Activated CD8-positive, alpha-beta memory T cell treated with anti-CD3 and anti-CD28 coated beads, Interleukin-2, amount 10 ng/mL, durations not matched to agents 7 days and 5 days (primary cell): ENCODE measurements at regions not wholly inside any gene's neighbourhood (a gene's known extent, or its start where the extent isn't known, plus 50 kb on each side); places are given as distances from the start of the nearest gene placed in this dataset.
"Not testable (repeated sequence)": the region's sequence is repeated elsewhere in the genome, so short reads cannot be mapped to it uniquely, and the experiment has no call there.

ENCODE experiments used
- ATAC-seq: fragments of 150-1000 bp; cut with Tn5 transposase; one replicate; pipeline ENCODE4 v1.10.0; 2021; ENCODE audit warnings: moderate library complexity
- CTCF ChIA-PET: fragments of 350-600 bp; sonication (Branson Sonifier 250); formaldehyde crosslinking; loops from one replicate; lab custom pipeline; 2021; ENCODE audit warnings: antibody characterized with exemption; lab: Charles Lee
- DNase-seq: peaks from one replicate; pipeline ENCODE4 v3.0.0-alpha.2; 2020
- H3K27ac Mint-ChIP-seq: one replicate; pipeline ENCODE4 v1.8.0; 2021; ENCODE audit warnings: mild to moderate bottlenecking, mixed read lengths
- H3K27me3 Mint-ChIP-seq: one replicate; pipeline ENCODE4 v1.8.0; 2021; ENCODE audit warnings: mixed read lengths
- H3K36me3 Mint-ChIP-seq: one replicate; pipeline ENCODE4 v1.8.0; 2021; ENCODE audit warnings: mild to moderate bottlenecking, mixed read lengths
- H3K4me1 Mint-ChIP-seq: one replicate; pipeline ENCODE4 v1.8.0; 2021; ENCODE audit warnings: mixed read lengths
- H3K4me3 Mint-ChIP-seq: one replicate; pipeline ENCODE4 v1.8.0; 2021; ENCODE audit warnings: mild to moderate bottlenecking, moderate library complexity, mixed read lengths
- H3K9me3 Mint-ChIP-seq: one replicate; pipeline ENCODE4 v1.8.0; 2022; ENCODE audit warnings: low read depth, mixed read lengths

DNA sequence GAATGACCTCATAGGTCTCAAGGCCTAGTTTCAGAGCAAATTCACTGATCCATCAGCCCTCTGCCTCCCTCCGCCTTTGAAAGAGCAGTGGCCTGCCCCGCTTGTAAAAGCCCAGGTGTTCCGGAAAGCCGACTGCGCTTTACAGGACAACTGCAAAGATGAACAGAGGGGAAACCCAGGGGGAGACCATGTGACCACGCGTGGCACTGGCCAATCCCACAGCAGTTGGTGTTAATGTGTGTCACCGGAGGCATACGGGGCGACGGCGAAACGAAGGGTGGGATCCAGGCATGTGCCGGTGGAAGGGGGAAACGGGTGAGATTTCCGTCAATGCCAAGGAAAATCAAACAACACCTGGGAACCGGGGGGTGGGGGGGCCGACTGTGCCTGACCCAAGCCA, 684.4 kb upstream of the TPTE start:
- H3K27ac Mint-ChIP-seq, DNase-seq, H3K36me3 Mint-ChIP-seq, H3K27me3 Mint-ChIP-seq, CTCF ChIA-PET, ATAC-seq, H3K4me3 Mint-ChIP-seq, H3K4me1 Mint-ChIP-seq: not testable (repeated sequence)
- peaks cover 11% of the 10 kb centered on the region for H3K9me3 Mint-ChIP-seq

DNA sequence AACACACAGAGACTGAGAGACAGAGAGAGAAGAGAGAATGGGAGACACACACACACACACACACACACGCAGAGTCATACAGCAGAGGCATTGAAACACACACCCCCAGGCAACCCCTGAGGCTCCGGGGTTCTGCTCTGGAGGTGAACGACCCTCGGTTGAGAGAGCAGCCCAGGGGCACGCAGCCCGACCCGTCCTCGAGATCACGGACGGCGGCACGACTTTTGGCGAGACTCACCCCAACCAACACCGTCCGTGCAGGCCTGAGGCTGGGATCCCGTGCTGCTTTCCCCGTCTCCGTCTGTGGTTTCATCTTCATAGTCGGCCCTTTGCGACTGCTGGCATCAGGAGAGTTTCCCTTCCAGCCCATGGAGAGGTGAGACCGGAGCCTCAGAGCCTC, 683.9 kb upstream of the TPTE start:
- peaks cover 11% of the 10 kb centered on the region for H3K9me3 Mint-ChIP-seq
- ATAC-seq, H3K4me1 Mint-ChIP-seq, H3K27me3 Mint-ChIP-seq, H3K36me3 Mint-ChIP-seq, DNase-seq, H3K4me3 Mint-ChIP-seq, H3K27ac Mint-ChIP-seq, CTCF ChIA-PET: not testable (repeated sequence)

DNA sequence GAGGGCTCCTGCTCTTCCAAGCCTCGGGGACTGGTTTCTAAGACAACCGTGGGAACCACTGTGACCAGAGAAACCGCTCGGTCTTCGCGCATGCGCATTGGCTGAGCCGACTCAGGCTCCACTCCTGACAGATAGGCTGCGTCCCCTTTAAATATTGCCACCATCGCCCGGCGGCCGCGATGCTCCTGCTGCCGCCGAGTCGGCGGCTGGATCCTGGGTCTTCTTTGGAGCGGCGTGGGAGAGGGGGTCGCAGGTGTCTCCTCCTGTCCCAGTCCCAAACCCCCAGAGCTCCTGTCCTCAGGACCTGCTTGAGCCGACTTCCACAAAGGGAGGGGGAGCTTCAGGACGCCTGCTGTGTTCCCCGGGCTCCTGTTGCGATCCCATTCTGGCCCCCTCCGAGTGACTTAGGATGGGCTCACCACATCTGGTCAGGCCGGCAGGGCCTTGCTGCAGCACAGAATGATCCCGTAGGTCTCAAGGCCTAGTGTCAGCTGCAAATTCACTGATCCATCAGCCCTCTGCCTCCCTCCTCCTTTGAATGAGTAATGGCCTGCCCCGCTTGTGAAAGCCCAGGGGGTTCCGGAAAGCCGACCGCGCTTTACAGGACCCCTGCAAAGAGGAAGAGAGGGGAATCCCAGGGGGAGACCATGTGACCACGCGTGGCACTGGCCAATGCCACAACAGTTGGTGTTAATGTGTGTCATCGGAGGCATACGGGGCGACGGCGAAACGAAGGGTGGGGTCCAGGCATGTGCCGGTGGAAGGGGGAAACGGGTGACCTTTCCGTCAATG, 683.2 kb upstream of the TPTE start:
- Mint-ChIP-seq H3K27me3 (no peaks in the 10 kb centered on the region), H3K4me3 (no peak overlapping the region), H3K27ac (no peak overlapping the region), H3K4me1 (no peaks in the 10 kb centered on the region), H3K9me3 (peaks cover 14% of the 10 kb centered on the region), H3K36me3 (peaks cover 5% of the 10 kb centered on the region)
- ATAC-seq (no peak), DNase-seq (no peak)
- CTCF ChIA-PET = no interaction called here

DNA sequence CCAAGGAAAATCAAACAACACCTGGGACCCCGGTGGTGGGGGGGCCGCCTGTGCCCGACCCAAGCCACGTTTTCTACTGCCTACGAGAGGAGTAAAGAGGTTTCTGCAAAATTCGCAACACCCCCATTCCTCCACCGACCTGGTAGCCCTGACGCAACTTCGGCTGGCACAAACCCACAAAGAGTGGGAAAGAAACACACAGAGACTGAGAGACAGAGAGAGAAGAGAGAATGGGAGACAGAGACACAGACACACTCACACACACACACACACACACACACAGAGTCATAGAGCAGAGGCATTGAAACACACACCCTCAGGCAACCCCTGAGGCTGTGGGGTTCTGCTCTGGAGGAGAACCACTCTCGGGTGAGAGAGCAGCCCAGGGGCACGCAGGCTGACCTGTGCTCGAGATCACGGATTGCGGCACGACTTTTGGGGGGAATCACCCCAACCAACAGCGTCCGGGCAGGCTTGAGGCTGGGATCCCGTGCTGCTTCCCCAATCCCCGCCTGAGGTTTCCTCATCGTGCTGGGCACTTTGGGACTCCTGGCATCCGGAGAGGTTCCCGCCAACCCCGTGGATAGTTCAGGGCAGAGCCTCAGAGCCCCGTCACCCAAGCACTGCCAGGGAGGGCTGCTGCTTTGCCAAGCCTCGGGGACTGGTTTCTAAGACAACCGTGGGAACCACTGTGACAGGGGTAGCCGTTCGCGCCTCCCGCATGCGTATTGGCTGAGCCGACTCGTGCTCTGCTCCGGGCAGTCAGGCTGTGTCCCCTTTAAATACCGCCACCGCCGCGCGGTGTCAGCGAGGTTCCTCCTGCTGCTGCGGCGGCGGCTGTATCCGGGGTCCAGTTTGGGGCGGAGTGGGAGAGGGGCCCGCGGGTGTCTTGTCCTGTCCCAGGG, 682.4 kb upstream of the TPTE start:
- H3K27ac Mint-ChIP-seq = no peak overlapping the region
- H3K4me3 Mint-ChIP-seq = no peak overlapping the region
- no peak for DNase-seq
- CTCF ChIA-PET = no interaction called here
- H3K36me3 Mint-ChIP-seq = peaks cover 5% of the 10 kb centered on the region
- ATAC-seq = no peak
- H3K9me3 Mint-ChIP-seq = peaks cover 19% of the 10 kb centered on the region
- no peaks in the 10 kb centered on the region for H3K27me3 Mint-ChIP-seq
- H3K4me1 Mint-ChIP-seq = no peaks in the 10 kb centered on the region

DNA sequence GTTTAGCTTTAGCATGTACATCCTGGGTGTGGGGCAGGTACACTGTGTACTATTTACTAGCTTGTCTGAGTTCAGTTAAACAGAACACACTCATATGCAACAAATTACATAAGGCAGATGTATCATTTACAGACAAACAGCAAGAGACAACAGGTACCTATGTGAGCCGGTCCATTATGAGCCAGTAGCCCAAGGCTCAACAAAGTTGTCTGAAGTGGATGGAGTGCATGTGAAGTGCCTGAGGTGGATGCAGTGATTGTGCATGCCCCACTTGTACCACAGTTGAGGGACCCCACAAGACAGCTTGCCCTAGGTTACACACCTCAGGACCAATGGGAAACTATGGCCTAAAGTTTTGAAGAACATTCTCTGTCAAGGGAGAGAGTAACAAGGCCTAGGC, 677.3 kb upstream of the TPTE start:
- CTCF ChIA-PET, ATAC-seq, H3K36me3 Mint-ChIP-seq, H3K27ac Mint-ChIP-seq, H3K4me3 Mint-ChIP-seq, H3K27me3 Mint-ChIP-seq, DNase-seq, H3K4me1 Mint-ChIP-seq: not testable (repeated sequence)
- peaks cover 23% of the 10 kb centered on the region for H3K9me3 Mint-ChIP-seq

DNA sequence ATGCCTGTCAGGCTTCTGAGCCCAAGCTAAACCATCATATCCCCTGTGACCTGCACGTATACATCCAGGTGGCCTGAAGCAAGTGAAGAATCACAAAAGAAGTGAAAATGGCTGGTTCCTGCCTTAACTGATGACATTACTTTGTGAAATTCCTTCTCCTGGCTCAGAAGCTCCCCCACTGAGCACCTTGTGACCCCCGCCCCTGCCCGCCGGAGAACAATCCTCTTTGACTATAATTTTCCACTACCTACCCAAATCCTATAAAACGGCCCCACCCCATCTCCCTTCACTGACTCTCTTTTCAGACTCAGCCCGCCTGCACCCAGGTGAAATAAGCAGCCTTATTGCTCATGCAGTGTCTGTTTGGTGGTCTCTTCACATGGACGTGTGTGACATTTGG, 673.9 kb upstream of the TPTE start:
- ATAC-seq, DNase-seq, H3K36me3 Mint-ChIP-seq, H3K27ac Mint-ChIP-seq, H3K4me1 Mint-ChIP-seq, CTCF ChIA-PET, H3K4me3 Mint-ChIP-seq, H3K27me3 Mint-ChIP-seq: not testable (repeated sequence)
- peaks cover 17% of the 10 kb centered on the region for H3K9me3 Mint-ChIP-seq

DNA sequence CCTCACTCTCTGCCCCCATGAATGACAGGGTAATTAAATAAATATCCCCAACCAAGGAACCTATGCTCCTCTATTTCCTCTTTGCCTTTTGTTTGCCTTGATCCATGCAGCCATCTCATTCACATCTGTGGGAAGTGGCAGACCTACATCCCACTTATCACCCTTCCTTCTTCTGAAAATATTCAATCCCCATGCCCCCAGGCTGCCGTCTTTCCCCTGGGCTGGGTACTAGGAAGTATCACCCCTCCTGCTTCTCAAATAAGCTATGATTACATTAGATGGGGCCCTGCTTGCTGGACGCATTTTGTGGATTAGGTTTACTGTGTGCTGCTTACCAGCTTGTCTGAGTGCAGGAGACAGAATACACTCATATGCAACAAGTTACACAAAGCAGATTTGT, 670.2 kb upstream of the TPTE start:
- H3K9me3 Mint-ChIP-seq, H3K4me3 Mint-ChIP-seq, H3K36me3 Mint-ChIP-seq, CTCF ChIA-PET, H3K4me1 Mint-ChIP-seq, DNase-seq, H3K27me3 Mint-ChIP-seq, H3K27ac Mint-ChIP-seq, ATAC-seq: not testable (repeated sequence)

DNA sequence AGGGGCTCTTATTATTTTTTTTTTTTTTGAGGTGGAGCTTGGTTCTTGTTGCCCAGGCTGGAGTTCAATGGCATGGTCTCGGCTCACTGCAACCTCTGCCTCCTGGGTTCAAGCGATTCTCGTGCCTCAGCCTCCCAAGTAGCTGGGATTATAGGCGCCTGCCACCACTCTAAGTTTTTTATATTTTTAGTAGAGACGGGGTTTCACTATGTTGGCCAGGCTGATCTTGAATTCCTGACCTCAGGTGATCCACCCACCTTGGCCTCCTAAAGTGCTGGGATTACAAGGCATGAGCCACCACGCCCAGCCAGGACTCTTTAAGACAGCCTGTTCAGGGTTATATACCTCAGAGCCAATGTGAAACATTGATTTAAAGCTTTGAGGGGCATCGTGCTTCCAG, 669.7 kb upstream of the TPTE start:
- H3K36me3 Mint-ChIP-seq, H3K4me3 Mint-ChIP-seq, CTCF ChIA-PET, H3K27me3 Mint-ChIP-seq, H3K9me3 Mint-ChIP-seq, DNase-seq, H3K27ac Mint-ChIP-seq, H3K4me1 Mint-ChIP-seq, ATAC-seq: not testable (repeated sequence)

DNA sequence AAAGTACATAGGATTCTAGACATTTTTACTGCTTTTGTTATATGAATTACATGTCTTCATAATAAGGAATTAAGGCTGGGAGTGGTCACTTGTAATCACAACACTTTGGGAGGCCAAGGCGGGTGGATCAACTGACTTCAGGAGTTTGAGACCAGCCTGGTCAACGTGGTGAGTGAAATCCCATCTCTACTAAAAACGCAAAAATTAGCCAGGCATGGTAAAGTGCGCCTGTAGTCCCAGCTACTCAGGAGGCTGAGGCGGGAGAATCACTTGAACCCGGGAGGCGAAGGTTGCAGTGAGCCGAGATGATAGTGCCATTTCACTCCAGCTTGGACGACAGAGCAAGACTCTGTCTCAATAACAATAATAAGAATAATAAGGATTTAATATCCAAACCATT, 663.8 kb upstream of the TPTE start:
- H3K4me1 Mint-ChIP-seq, H3K4me3 Mint-ChIP-seq, ATAC-seq, H3K36me3 Mint-ChIP-seq, H3K27ac Mint-ChIP-seq, H3K9me3 Mint-ChIP-seq, H3K27me3 Mint-ChIP-seq, CTCF ChIA-PET, DNase-seq: not testable (repeated sequence)

DNA sequence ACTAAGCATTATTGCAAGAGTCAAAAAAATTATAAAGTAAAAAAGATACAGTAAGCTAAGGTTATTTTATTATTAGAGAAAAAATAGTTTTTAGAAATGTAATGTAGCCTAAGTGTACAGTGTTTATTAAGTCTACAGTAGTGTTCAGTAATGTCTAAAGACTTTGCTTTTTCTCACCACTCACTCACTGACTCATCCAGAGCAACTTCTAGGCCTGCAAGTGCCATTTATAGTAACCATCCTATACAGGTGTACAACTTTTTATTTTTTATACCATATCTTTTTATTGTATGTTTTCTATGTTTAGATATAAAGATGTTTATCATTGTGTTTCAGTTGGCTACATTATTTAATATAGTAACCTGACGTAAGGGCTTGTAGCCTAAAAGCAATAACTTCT, 661.5 kb upstream of the TPTE start:
- peaks cover 20% of the 10 kb centered on the region for H3K9me3 Mint-ChIP-seq
- CTCF ChIA-PET, H3K4me3 Mint-ChIP-seq: not testable (repeated sequence)

DNA sequence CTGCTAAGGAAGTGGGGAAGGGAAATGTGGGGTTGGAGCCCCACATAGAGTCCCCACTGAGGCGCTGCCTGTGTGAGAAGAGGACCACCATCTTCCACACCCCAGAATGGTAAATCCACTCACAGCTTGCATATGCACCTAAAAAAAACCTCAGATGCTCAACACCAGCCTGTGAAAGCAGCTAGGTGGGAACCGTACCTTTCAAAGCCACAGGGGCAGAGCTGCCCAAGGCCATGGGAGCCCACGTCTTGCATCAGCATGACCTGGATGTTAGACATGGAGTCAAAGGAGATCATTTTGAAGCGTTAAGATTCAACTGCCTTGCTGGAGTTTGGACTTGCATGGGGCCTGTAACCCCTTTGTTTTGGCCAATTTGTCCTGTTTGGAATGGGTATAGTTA, 658.9 kb upstream of the TPTE start:
- ATAC-seq, H3K36me3 Mint-ChIP-seq, DNase-seq, H3K27me3 Mint-ChIP-seq, H3K4me3 Mint-ChIP-seq, H3K4me1 Mint-ChIP-seq, H3K27ac Mint-ChIP-seq, CTCF ChIA-PET: not testable (repeated sequence)
- H3K9me3 Mint-ChIP-seq = peaks cover 15% of the 10 kb centered on the region

More for the DNA sequence above, 661.5 kb upstream of the TPTE start:
- ATAC-seq, H3K36me3 Mint-ChIP-seq, DNase-seq, H3K27ac Mint-ChIP-seq, H3K27me3 Mint-ChIP-seq, H3K4me1 Mint-ChIP-seq: not testable (repeated sequence)

DNA sequence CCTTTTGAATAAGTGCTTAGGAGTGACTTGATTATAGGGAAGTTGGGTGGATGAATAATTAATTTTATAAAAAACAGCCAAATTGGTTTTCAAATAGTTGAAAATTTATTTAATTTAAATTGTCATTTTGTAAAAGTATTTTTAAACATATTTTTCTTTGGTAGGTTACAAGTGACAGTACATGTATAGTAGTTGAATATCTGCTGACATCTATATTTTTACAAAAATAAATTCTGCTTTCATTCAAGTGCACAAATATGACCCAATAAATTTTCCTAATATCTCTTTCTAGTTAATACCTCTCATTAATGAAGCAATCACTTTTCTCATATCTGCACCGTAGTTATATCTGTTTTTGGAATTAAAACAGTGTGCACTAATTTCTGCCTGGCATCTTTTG, 653.6 kb upstream of the TPTE start:
- H3K4me1 Mint-ChIP-seq, DNase-seq, CTCF ChIA-PET, H3K4me3 Mint-ChIP-seq, H3K27me3 Mint-ChIP-seq, H3K36me3 Mint-ChIP-seq, ATAC-seq, H3K27ac Mint-ChIP-seq: not testable (repeated sequence)
- peaks cover 17% of the 10 kb centered on the region for H3K9me3 Mint-ChIP-seq

DNA sequence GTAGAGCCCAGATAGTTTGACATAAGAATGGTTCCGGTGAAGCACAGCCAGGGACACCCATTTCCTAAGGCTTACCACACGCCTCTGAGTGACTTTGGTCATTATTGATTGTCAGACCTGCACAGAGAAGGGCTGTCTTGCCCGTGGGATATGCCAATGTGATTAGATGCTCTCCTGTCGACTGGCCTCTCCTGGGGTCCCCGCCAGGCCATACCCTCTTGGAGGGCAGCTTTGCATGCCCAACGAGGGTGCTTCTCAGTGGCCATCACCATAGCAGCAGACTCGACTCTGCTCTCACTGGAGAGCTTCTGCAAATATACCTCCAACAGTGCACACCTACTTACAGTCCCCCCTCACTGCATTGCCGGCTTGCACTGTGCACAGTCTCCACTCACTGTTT, 648.3 kb upstream of the TPTE start:
- CTCF ChIA-PET, H3K27me3 Mint-ChIP-seq, ATAC-seq: not testable (repeated sequence)

DNA sequence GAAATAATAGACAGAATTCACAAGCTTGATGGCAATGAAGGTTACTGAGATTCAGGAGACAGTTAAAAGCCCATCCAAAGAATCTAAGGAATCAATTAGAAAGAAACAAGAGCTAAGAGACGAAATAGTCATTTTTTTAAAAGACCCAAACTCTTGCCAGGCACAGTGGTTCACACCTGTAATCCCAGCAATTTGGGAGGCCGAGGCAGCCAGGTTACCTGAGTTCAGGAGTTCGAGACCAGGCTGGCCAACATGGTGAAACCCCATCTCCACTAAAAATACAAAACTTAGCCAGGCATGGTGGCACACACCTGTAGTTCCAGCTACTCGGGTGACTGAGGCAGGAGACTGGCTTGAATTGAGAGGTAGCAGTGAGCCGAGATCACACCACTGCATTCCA, 647.2 kb upstream of the TPTE start:
- H3K27me3 Mint-ChIP-seq, H3K27ac Mint-ChIP-seq, H3K9me3 Mint-ChIP-seq, H3K4me3 Mint-ChIP-seq, CTCF ChIA-PET, H3K4me1 Mint-ChIP-seq, ATAC-seq, H3K36me3 Mint-ChIP-seq, DNase-seq: not testable (repeated sequence)

More for the DNA sequence above, 648.3 kb upstream of the TPTE start:
- not testable (repeated sequence) for DNase-seq, H3K36me3 Mint-ChIP-seq, H3K4me1 Mint-ChIP-seq, H3K9me3 Mint-ChIP-seq, H3K4me3 Mint-ChIP-seq, H3K27ac Mint-ChIP-seq
